Thyroid gland (tissue), 4 donors: ENCODE measurements at regions not wholly inside any gene's neighbourhood (a gene's known extent, or its start where the extent isn't known, plus 50 kb on each side); places are given as distances from the start of the nearest gene placed in this dataset.
"Not testable (repeated sequence)": the region's sequence is repeated elsewhere in the genome, so short reads cannot be mapped to it uniquely, and the experiment has no call there.

ENCODE experiments used
- DNase-seq, 2 donors: peaks; one replicate each; pipeline ENCODE4 v3.0.0-alpha.2; 2019
- H3K27ac ChIP-seq, 3 donors: fragments of 200-600 bp; sonication (generic); 1 replicate in 2 of 3; 2 replicates in 1 of 3; pipeline ENCODE4 v1.5.1; 2016 to 2019; ENCODE audit warnings: mild to moderate bottlenecking in 1 of 3, moderate library complexity in 1 of 3
- H3K27me3 ChIP-seq: fragments of 200-600 bp; sonication (generic); one replicate; pipeline ENCODE4 v1.5.1; 2019
- H3K36me3 ChIP-seq, 2 donors: fragments of 200-600 bp; sonication (generic); one replicate each; pipeline ENCODE4 v1.5.1; 2016 to 2019
- H3K4me1 ChIP-seq, 2 donors: fragments of 200-600 bp; sonication (generic); one replicate each; pipeline ENCODE4 v1.5.1; 2017 to 2019
- H3K4me3 ChIP-seq, 3 donors: fragments of 200-600 bp; sonication (generic); replicated peaks in 1 of 3; 1 replicate in 2 of 3; 2 replicates in 1 of 3; pipeline ENCODE4 v1.5.1; 2016; ENCODE audit warnings: mild to moderate bottlenecking in 1 of 3
- H3K9me3 ChIP-seq: fragments of 200-600 bp; sonication (generic); one replicate; pipeline ENCODE4 v1.5.1; 2017
- POLR2A ChIP-seq, 2 donors: fragments of 450-650 bp; IDR thresholded peaks; one replicate each; pipeline ENCODE4 v1.6.1; 2017; ENCODE audit warnings: antibody characterized with exemption in 2 of 2, mild to moderate bottlenecking in 2 of 2, moderate library complexity in 1 of 2
- WGBS, 2 donors: methylation state at CpG; one replicate each; pipeline ENCODE4 v1.1.5; 2017; 5-methylcytosine and 5-hydroxymethylcytosine counted together
- intact Hi-C: fragments of 100-400 bp; cut with DNase I; formaldehyde crosslinking; loops from one replicate; pipeline ENCODE4 v1.15.1; 2023
- TF ChIP-seq, protein P1 (sequence below), 6 experiments: fragments of 200-600 bp in 3 of 6; fragments of 450-650 bp in 3 of 6; sonication (generic) in 3 of 6; IDR thresholded peaks; one replicate each; pipeline ENCODE4 v1.5.1; 2016 to 2019; ENCODE audit warnings: antibody characterized with exemption in 6 of 6, mild to moderate bottlenecking in 2 of 6, inconsistent platforms in 1 of 6, moderate library complexity in 1 of 6

DNA sequence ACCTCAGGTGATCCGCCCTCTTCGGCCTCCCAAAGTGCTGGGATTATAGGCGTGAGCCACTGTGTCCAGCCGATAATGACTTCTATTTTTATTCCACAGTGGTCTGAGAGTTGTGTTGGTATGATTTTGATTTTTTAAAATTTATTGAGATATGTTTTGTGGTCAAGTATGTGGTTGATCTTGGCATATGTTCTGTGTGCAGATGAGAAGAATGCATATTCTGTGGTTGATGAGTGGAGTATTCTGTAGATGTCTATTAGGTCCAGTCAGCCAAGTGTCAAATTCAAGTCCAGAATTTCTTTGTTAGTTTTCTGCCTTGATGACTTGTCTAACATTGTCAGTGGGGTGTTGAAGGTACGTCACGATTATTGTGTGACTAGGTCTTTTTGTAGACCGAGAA lies 338.2 kb upstream of the TARS1 start:
- TF ChIP-seq, protein P1, sequence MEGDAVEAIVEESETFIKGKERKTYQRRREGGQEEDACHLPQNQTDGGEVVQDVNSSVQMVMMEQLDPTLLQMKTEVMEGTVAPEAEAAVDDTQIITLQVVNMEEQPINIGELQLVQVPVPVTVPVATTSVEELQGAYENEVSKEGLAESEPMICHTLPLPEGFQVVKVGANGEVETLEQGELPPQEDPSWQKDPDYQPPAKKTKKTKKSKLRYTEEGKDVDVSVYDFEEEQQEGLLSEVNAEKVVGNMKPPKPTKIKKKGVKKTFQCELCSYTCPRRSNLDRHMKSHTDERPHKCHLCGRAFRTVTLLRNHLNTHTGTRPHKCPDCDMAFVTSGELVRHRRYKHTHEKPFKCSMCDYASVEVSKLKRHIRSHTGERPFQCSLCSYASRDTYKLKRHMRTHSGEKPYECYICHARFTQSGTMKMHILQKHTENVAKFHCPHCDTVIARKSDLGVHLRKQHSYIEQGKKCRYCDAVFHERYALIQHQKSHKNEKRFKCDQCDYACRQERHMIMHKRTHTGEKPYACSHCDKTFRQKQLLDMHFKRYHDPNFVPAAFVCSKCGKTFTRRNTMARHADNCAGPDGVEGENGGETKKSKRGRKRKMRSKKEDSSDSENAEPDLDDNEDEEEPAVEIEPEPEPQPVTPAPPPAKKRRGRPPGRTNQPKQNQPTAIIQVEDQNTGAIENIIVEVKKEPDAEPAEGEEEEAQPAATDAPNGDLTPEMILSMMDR (IDR thresholded peaks at IDR 0.05), result no peak
- no peak for TF ChIP-seq POLR2A (IDR thresholded peaks at IDR 0.05)
- H3K27ac ChIP-seq, result no peak overlapping the region
- no peak for DNase-seq
- no peak overlapping the region for H3K4me3 ChIP-seq
- no peaks in the 10 kb centered on the region for H3K27me3 ChIP-seq
- intact Hi-C loops, result no loop called here
- 95% methylated on average over 7 of the region's 7 CpGs for WGBS, 2 donors
- H3K36me3 ChIP-seq, result no peaks in the 10 kb centered on the region
- no peaks in the 10 kb centered on the region for H3K9me3 ChIP-seq
- no peaks in the 10 kb centered on the region for H3K4me1 ChIP-seq

DNA sequence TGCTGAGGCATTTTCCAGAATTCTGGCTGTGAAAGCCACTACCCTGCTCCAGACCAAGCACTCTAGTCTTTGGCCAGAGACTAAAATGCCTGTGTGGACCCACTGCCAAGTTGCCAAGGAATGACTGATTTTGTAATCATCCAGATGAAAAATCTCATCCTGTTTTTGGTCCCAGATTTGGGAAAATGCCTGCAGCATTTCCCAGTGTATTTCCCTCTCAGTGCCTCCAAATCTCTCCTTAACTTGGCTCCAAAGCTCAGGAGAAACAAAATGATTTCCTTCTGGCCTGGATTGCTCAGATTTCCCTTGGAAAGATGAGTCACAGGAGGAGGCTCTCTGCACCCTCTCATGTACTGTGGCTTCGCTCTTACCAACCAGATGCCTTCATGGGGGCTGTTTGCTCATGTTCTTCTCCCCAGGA lies 335.2 kb upstream of the TARS1 start:
- H3K4me1 ChIP-seq, result no peaks in the 10 kb centered on the region
- no peaks in the 10 kb centered on the region for H3K36me3 ChIP-seq
- TF ChIP-seq, protein P1 (IDR thresholded peaks at IDR 0.05), result no peak
- TF ChIP-seq POLR2A (IDR thresholded peaks at IDR 0.05), result no peak
- H3K27ac ChIP-seq, result no peak overlapping the region
- no peaks in the 10 kb centered on the region for H3K27me3 ChIP-seq
- WGBS, 2 donors, result 54 to 70% methylated on average over 1 of the region's 1 CpG
- no peaks in the 10 kb centered on the region for H3K9me3 ChIP-seq
- H3K4me3 ChIP-seq, result no peak overlapping the region
- intact Hi-C loops, result no loop called here
- no peak for DNase-seq

DNA sequence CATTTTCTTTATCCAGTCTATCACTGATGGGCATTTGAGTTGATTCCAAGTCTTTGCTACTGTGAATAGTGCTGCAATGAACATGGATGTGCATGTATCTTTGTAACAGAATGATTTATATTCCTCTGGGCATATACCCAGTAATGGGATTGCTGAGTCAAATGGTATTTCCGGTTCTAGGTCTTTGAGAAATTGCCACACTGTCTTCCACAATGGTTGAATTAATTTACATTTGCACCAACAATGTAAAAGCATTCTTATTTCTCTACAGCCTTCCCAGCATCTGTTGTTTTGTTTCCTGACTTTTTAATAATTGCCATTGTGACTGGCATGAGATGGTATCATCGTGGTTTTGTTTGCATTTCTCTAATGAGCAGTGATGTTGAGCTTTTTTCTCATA lies 330.3 kb upstream of the TARS1 start:
- DNase-seq, H3K9me3 ChIP-seq, H3K27ac ChIP-seq, H3K27me3 ChIP-seq, H3K4me1 ChIP-seq, H3K36me3 ChIP-seq, H3K4me3 ChIP-seq, intact Hi-C loops: not testable (repeated sequence)
- 84 to 89% methylated on average over 2 of the region's 2 CpGs for WGBS, 2 donors

DNA sequence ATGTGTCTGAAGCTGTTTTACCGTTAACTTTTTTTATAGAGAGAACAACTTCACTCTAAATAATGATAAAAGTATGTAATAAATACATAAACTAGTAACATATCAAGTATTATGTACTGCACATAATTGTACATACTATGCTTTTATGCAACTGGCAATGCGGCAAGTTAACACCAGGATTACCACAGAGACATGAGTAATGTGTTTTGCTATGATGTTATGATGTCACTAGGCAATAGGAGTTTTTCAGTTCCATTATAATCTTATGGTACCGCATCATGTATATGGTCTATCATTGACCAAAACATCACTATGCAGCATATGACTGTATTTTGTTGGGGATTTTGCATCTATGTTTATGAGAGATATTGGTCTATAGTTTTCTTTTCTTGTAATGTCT lies 326.4 kb upstream of the TARS1 start:
- Histone ChIP-seq H3K27me3 (no peaks in the 10 kb centered on the region), H3K4me1 (no peaks in the 10 kb centered on the region), H3K36me3 (no peaks in the 10 kb centered on the region), H3K4me3 (no peak overlapping the region), H3K27ac (no peak overlapping the region), H3K9me3 (no peaks in the 10 kb centered on the region)
- 95% methylated on average over 3 of the region's 3 CpGs for WGBS, 2 donors
- no peak for DNase-seq
- intact Hi-C loops, result no loop called here
- no peak for TF ChIP-seq POLR2A (IDR thresholded peaks at IDR 0.05)
- TF ChIP-seq, protein P1 (IDR thresholded peaks at IDR 0.05), result no peak

DNA sequence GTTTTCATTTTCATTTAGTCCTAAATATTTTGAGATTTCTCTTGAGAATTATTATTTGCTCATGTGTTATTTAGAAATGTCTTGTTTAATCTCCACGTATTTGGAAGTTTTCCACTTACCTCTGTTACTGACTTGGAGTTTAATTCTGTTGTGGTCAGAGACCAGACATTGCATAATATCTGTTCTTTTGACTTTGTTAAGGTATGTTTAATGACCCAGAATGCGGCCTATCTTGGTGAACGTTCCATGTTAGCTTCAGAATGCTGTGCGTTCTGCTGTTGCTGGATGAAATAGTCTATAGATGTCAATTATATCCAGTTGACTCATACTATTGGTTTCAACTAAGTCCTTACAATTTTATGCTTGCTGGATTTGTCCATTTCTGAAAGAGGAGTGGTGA lies 325.3 kb upstream of the TARS1 start:
- intact Hi-C loops, result no loop called here
- 91 to 93% methylated on average over 4 of the region's 4 CpGs for WGBS, 2 donors

More for the DNA sequence above, 325.3 kb upstream of the TARS1 start:
- Histone ChIP-seq H3K36me3 (no peaks in the 10 kb centered on the region), H3K4me3 (no peak overlapping the region), H3K27ac (no peak overlapping the region), H3K27me3 (no peaks in the 10 kb centered on the region), H3K9me3 (no peaks in the 10 kb centered on the region), H3K4me1 (no peaks in the 10 kb centered on the region)
- no peak for DNase-seq
- TF ChIP-seq, protein P1 (IDR thresholded peaks at IDR 0.05), result no peak
- TF ChIP-seq POLR2A (IDR thresholded peaks at IDR 0.05), result no peak
